Naive thymus-derived CD8-positive, alpha-beta T cell (primary cell): ENCODE measurements at regions not wholly inside any gene's neighbourhood (a gene's known extent, or its start where the extent isn't known, plus 50 kb on each side); places are given as distances from the start of the nearest gene placed in this dataset.
"Not testable (repeated sequence)": the region's sequence is repeated elsewhere in the genome, so short reads cannot be mapped to it uniquely, and the experiment has no call there.

ENCODE experiments used
- ATAC-seq, 2 donors: fragments of 150-1000 bp; cut with Tn5 transposase in 1 of 2; sonication (Bioruptor Pico), chemical (Tn5 transposase) in 1 of 2; 1 replicate in 1 of 2; 2 replicates in 1 of 2; pipeline ENCODE4 v1.10.0; 2021; ENCODE audit warnings: mild to moderate bottlenecking in 2 of 2, moderate library complexity in 2 of 2
- POLR2A ChIA-PET: fragments of 350-600 bp; sonication (Branson Sonifier 250); formaldehyde crosslinking; loops from one replicate; lab custom pipeline; 2021; ENCODE audit warnings: antibody characterized with exemption; lab: Charles Lee
- DNase-seq, 10 donors: peaks; one replicate each; pipeline versions ENCODE4 v3.0.0 to v3.0.0-alpha.2; 2020 to 2022
- H3K27ac Mint-ChIP-seq, 10 donors: one replicate each; pipeline ENCODE4 v1.8.0; 2020 to 2022; ENCODE audit warnings: mild to moderate bottlenecking in 10 of 10, mixed read lengths in 10 of 10, moderate library complexity in 4 of 10, inconsistent platforms in 1 of 10
- H3K27me3 Mint-ChIP-seq, 5 donors: one replicate each; pipeline ENCODE4 v1.8.0; 2021 to 2022; ENCODE audit warnings: mixed read lengths in 5 of 5
- H3K36me3 Mint-ChIP-seq, 3 donors: one replicate each; pipeline ENCODE4 v1.8.0; 2020 to 2022; ENCODE audit warnings: mixed read lengths in 3 of 3, mild to moderate bottlenecking in 2 of 3, inconsistent platforms in 1 of 3
- H3K4me1 Mint-ChIP-seq, 4 donors: one replicate each; pipeline ENCODE4 v1.8.0; 2021 to 2022; ENCODE audit warnings: mixed read lengths in 4 of 4
- H3K4me3 Mint-ChIP-seq, 10 donors: one replicate each; pipeline ENCODE4 v1.8.0; 2020 to 2022; ENCODE audit warnings: mild to moderate bottlenecking in 10 of 10, mixed read lengths in 10 of 10, moderate library complexity in 6 of 10, inconsistent platforms in 1 of 10
- H3K9me3 Mint-ChIP-seq, 9 donors: one replicate each; pipeline ENCODE4 v1.8.0; 2020 to 2022; ENCODE audit warnings: mixed read lengths in 9 of 9, mild to moderate bottlenecking in 3 of 9, inconsistent platforms in 1 of 9, moderate library complexity in 1 of 9

- Mint-ChIP-seq H3K27ac (no peak overlapping the region), H3K36me3 (no peaks in the 10 kb centered on the region), H3K4me3 (no peak overlapping the region), H3K27me3 (no peaks in the 10 kb centered on the region), H3K9me3 (peaks cover 0 to 38% (median 8%) of the 10 kb centered on the region in 9 donors), H3K4me1 (no peaks in the 10 kb centered on the region)
- DNase-seq (no peak), ATAC-seq (no peak)
- POLR2A ChIA-PET, result no interaction called here
Observed at GRCh38 chr11:100472727-100473389, 214.2 kb upstream of the ARHGAP42 start.

GRCh38 chr11:100473390-100473740 lies 213.7 kb upstream of the ARHGAP42 start:
- H3K9me3 Mint-ChIP-seq, result peaks cover 0 to 33% (median 7%) of the 10 kb centered on the region in 9 donors
- POLR2A ChIA-PET, result no interaction called here
- H3K27ac Mint-ChIP-seq, result no peak overlapping the region
- no peak for DNase-seq
- H3K27me3 Mint-ChIP-seq, result no peaks in the 10 kb centered on the region
- ATAC-seq, result no peak
- H3K36me3 Mint-ChIP-seq, result no peaks in the 10 kb centered on the region
- H3K4me3 Mint-ChIP-seq, result no peak overlapping the region
- no peaks in the 10 kb centered on the region for H3K4me1 Mint-ChIP-seq

DNA sequence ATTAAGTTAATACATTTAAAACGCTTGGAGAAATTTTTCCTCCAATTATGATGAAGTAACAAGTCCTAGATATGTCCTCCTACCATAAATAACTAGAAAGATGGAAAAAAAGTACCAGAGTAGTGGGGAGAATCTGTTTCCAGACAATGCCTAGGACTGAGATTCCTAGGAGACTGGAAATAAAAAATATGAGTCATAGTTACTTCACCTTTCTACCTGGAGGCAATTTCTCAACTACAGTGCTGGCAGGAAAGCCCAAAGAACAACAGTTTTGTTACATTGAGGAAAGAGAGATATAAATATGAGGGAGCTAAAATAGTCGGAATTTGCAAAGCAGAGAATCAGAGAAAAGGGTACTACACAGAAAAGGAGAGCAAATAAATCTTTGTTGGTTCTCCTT lies 202.1 kb upstream of the ARHGAP42 start:
- H3K4me1 Mint-ChIP-seq, result no peaks in the 10 kb centered on the region
- peaks cover 13 to 53% (median 24%) of the 10 kb centered on the region in 9 donors for H3K9me3 Mint-ChIP-seq
- DNase-seq (no peak), ATAC-seq (no peak)
- H3K4me3 Mint-ChIP-seq, result no peak overlapping the region
- no peak overlapping the region for H3K27ac Mint-ChIP-seq
- peaks cover 0 to 1% (median 0%) of the 10 kb centered on the region in 5 donors for H3K27me3 Mint-ChIP-seq
- POLR2A ChIA-PET, result no interaction called here
- H3K36me3 Mint-ChIP-seq, result peaks cover 0 to 11% (median 0%) of the 10 kb centered on the region in 3 donors

GRCh38 chr11:100498780-100499179 lies 188.3 kb upstream of the ARHGAP42 start:
- Mint-ChIP-seq H3K4me3 (no peak overlapping the region), H3K36me3 (no peaks in the 10 kb centered on the region), H3K4me1 (no peaks in the 10 kb centered on the region), H3K9me3 (peaks cover 8 to 59% (median 24%) of the 10 kb centered on the region in 9 donors), H3K27ac (no peak overlapping the region), H3K27me3 (no peaks in the 10 kb centered on the region)
- POLR2A ChIA-PET, result no interaction called here
- DNase-seq, result no peak
- no peak for ATAC-seq

DNA sequence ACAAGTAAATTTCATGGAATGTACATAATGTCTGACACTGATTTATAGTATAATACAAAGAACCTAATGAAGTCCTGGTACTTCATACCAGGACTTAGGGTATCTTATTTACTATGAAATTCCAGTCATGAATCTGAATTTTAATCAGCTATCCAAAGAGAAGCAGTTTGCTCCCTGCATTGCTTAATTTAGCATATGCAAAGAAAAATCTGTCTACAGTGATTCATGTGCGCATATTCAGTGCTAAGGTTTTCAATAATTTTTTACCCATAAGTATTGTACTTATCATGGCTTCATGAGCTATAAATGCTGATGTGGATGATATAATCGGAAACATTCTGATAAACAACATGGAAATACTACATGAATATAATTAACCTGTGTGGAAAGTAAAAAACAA lies 185.6 kb upstream of the ARHGAP42 start:
- POLR2A ChIA-PET, result no interaction called here
- peaks cover 6 to 52% (median 17%) of the 10 kb centered on the region in 9 donors for H3K9me3 Mint-ChIP-seq

GRCh38 chr11:100512475-100512874 lies 174.6 kb upstream of the ARHGAP42 start:
- H3K4me1 Mint-ChIP-seq, result no peaks in the 10 kb centered on the region
- no peak overlapping the region for H3K27ac Mint-ChIP-seq
- POLR2A ChIA-PET, result no interaction called here
- peaks cover 0 to 4% (median 0%) of the 10 kb centered on the region in 3 donors for H3K36me3 Mint-ChIP-seq
- H3K27me3 Mint-ChIP-seq, result no peaks in the 10 kb centered on the region
- ATAC-seq (no peak), DNase-seq (no peak)
- H3K9me3 Mint-ChIP-seq, result peaks cover 0 to 52% (median 9%) of the 10 kb centered on the region in 9 donors
- no peak overlapping the region for H3K4me3 Mint-ChIP-seq

More for the DNA sequence above, 185.6 kb upstream of the ARHGAP42 start:
- Mint-ChIP-seq H3K36me3 (no peaks in the 10 kb centered on the region), H3K4me1 (no peaks in the 10 kb centered on the region), H3K27me3 (no peaks in the 10 kb centered on the region), H3K27ac (no peak overlapping the region), H3K4me3 (no peak overlapping the region)
- ATAC-seq (no peak), DNase-seq (no peak)

GRCh38 chr11:100515087-100515486 lies 172.0 kb upstream of the ARHGAP42 start:
- ATAC-seq, result no peak
- Mint-ChIP-seq H3K36me3 (no peaks in the 10 kb centered on the region), H3K9me3 (peaks cover 0 to 45% (median 6%) of the 10 kb centered on the region in 9 donors), H3K4me1 (no peaks in the 10 kb centered on the region), H3K27ac (no peak overlapping the region), H3K27me3 (peaks cover 0 to 6% (median 0%) of the 10 kb centered on the region in 5 donors), H3K4me3 (no peak overlapping the region)
- POLR2A ChIA-PET, result no interaction called here
- DNase-seq, result no peak

- Mint-ChIP-seq H3K27ac (no peak overlapping the region), H3K4me3 (no peak overlapping the region), H3K27me3 (peaks cover 0 to 6% (median 0%) of the 10 kb centered on the region in 5 donors), H3K9me3 (peaks cover 13 to 61% (median 34%) of the 10 kb centered on the region in 9 donors), H3K36me3 (peaks cover 0 to 20% (median 0%) of the 10 kb centered on the region in 3 donors), H3K4me1 (no peaks in the 10 kb centered on the region)
- DNase-seq (no peak), ATAC-seq (no peak)
- POLR2A ChIA-PET, result no interaction called here
Observed at GRCh38 chr11:100525197-100525596, 161.9 kb upstream of the ARHGAP42 start.

DNA sequence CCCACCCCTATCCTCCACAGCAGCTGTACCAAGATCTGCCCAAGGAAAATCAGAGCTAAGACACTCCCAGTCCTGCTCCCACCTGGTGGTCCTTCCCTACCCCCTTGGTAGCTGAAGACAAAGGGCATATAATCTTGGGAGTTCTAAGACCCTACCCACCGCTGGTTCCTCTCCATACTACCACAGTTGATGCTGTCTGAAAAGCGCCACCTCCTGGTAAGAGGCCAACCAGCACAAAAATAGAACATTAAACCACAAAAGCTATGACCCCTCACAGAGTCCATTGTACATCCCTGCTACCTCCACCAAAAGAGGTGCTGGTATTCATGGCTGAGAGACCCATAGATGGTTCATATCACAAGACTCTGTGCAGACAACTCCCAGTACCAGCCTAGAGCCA lies 161.5 kb upstream of the ARHGAP42 start:
- no peak for ATAC-seq

GRCh38 chr11:100528872-100529416 lies 158.1 kb upstream of the ARHGAP42 start:
- Mint-ChIP-seq H3K9me3 (peaks cover 13 to 69% (median 23%) of the 10 kb centered on the region in 9 donors), H3K36me3 (peaks cover 0 to 9% (median 0%) of the 10 kb centered on the region in 3 donors), H3K27me3 (peaks cover 0 to 6% (median 0%) of the 10 kb centered on the region in 5 donors), H3K4me1 (no peaks in the 10 kb centered on the region), H3K27ac (no peak overlapping the region), H3K4me3 (no peak overlapping the region)
- POLR2A ChIA-PET, result no interaction called here
- DNase-seq (no peak), ATAC-seq (no peak)

More for the DNA sequence above, 161.5 kb upstream of the ARHGAP42 start:
- Mint-ChIP-seq H3K36me3 (peaks cover 0 to 20% (median 0%) of the 10 kb centered on the region in 3 donors), H3K27me3 (peaks cover 0 to 6% (median 0%) of the 10 kb centered on the region in 5 donors), H3K27ac (no peak overlapping the region), H3K4me1 (no peaks in the 10 kb centered on the region), H3K4me3 (no peak overlapping the region), H3K9me3 (peaks cover 13 to 66% (median 34%) of the 10 kb centered on the region in 9 donors)
- no peak for DNase-seq
- POLR2A ChIA-PET, result no interaction called here

DNA sequence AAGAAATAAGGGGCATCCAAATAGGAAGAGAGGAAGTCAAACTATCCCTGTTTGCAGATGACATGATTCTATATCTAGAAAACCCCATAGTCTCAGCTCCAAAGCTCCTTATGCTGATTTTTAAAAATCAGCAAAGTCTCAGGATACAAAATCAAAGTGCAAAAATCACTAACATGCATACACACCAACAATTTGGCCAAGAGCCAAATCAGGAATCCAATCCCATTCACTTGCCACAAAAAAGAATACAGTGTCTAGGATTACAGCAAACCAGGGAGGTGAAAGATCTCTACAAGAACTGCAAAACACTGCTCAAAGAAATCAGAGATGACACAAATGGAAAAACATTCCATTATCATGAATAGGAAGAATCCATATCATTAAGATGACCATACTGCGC lies 155.8 kb upstream of the ARHGAP42 start:
- H3K27me3 Mint-ChIP-seq, H3K27ac Mint-ChIP-seq, H3K4me3 Mint-ChIP-seq, H3K4me1 Mint-ChIP-seq, POLR2A ChIA-PET, ATAC-seq, H3K36me3 Mint-ChIP-seq, DNase-seq: not testable (repeated sequence)
- H3K9me3 Mint-ChIP-seq, result peaks cover 0 to 50% (median 9%) of the 10 kb centered on the region in 9 donors

DNA sequence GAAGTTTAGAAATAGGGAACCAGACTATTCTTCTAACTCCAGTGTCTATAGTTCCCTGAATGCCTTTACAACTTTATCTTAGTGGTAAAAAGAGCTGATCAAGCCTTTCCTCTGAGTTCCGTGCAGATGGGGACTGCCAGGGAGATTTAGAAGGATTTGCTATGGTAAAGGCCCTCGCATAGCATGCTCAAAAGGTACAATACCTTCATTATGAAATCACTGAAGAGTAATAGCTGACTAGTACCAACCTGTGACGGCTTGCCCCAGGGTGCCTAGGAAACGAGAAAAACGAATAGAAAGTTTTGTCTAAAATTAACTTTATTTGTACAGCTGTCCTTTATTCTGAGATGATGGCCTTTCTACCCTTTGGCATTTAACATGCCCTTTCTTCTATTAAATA lies 150.1 kb upstream of the ARHGAP42 start:
- Mint-ChIP-seq H3K4me1 (no peaks in the 10 kb centered on the region), H3K27me3 (no peaks in the 10 kb centered on the region), H3K27ac (no peak overlapping the region), H3K9me3 (peaks cover 0 to 20% (median 1%) of the 10 kb centered on the region in 9 donors), H3K36me3 (no peaks in the 10 kb centered on the region), H3K4me3 (no peak overlapping the region)
- POLR2A ChIA-PET, result no interaction called here
- DNase-seq (no peak), ATAC-seq (no peak)

GRCh38 chr11:100543386-100543785 lies 143.7 kb upstream of the ARHGAP42 start:
- Mint-ChIP-seq H3K4me1 (no peaks in the 10 kb centered on the region), H3K36me3 (no peaks in the 10 kb centered on the region), H3K9me3 (peaks cover 0 to 15% (median 0%) of the 10 kb centered on the region in 9 donors), H3K27me3 (no peaks in the 10 kb centered on the region), H3K4me3 (no peak overlapping the region), H3K27ac (no peak overlapping the region)
- DNase-seq, result no peak
- ATAC-seq, result no peak
- POLR2A ChIA-PET, result no interaction called here
